ENCODE measurements at regions not wholly inside any gene's neighbourhood (a gene's known extent, or its start where the extent isn't known, plus 50 kb on each side); places are given as distances from the start of the nearest gene placed in this dataset.

DNA sequence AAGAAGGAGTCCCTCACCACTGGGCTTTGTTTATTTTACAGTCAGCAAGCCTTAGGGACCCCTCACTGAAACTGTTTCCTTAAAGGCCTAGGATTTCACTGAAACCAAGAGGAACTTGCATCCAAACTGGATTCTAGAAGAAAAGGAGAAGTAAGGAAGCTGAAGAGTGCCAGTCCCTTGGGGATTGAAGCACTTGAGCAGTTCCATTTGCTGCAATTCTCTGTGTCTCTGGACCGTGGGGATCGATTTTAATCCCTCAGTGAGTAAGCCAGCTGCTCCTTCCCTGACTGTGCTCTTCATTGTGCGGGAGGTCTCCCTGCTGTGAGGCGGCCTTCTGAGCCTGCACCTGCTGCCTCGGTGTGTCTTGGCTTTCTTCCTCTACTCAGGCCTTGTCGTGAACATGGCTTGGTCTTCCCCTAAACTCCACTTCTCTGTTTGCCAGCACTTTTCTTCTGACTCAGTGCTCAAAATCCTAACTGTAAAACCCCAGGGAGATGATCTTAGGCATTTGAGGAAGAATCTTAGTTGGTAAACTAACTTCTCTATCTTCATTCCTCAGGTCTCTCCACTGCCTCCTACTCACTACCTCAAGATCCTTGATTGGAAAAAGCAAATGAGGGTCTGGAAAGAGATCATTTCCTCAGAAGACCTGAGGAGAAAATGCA lies 132.6 kb downstream of the SLC38A6 start:
- H3K27ac Mint-ChIP-seq, result no peak overlapping the region
- DNase-seq (no peak), ATAC-seq (ENCODE audit: low read depth in 2 of 2) (no peak)
- peaks cover 7 to 12% of the 10 kb centered on the region in 2 donors for H3K36me3 Mint-ChIP-seq
- H3K4me1 Mint-ChIP-seq, result no peaks in the 10 kb centered on the region
- H3K27me3 Mint-ChIP-seq, result peaks cover 0 to 22% (median 11%) of the 10 kb centered on the region in 3 donors
- H3K9me3 Mint-ChIP-seq, result peaks cover 14 to 37% (median 22%) of the 10 kb centered on the region in 7 donors
- no peak overlapping the region for H3K4me3 Mint-ChIP-seq

DNA sequence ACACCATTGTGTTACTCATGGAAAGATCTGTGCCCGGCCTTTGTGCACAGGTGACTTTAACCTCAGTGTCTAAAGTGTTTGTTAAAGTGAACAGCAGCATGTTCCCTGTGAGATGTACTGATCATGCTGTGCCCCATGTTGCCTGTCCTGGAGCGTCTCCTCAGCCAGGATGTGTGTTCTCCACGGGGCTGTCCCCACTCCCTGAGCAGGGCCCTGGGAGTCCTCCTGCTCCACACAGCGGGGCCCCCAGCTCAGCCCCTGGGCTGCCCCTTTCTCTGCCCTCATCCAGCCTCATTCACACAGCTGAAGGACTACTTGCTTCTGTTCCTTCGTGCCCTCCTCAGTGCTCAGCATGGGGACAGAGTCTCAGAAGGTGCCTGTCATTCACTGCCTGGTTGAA lies 131.5 kb downstream of the SLC38A6 start:
- peaks cover 7 to 12% of the 10 kb centered on the region in 2 donors for H3K36me3 Mint-ChIP-seq

DNA sequence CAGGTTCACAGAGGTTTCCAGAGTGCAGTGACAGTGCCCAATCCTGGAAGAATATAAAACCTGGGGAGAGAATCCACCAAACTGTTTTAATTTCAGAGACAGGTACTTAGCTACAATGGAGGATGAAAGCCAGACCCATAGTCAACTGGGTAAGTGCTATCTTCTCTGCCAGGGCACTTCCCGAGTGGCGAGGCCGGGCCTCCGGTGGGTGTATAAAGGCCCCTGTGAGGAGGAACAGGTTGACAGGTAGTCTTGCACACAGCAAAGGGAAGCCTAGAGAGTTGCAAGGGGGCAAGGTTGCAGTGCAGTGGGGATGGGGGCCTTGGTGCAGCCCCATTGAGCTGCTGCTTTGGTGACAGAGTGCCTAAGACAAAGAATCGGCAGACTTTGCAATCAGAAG lies 130.7 kb downstream of the SLC38A6 start:
- no peak for DNase-seq
- peaks cover 0 to 22% (median 11%) of the 10 kb centered on the region in 3 donors for H3K27me3 Mint-ChIP-seq
- no peak overlapping the region for H3K27ac Mint-ChIP-seq
- peaks cover 14 to 37% (median 22%) of the 10 kb centered on the region in 7 donors for H3K9me3 Mint-ChIP-seq
- no peaks in the 10 kb centered on the region for H3K4me1 Mint-ChIP-seq
- no peak overlapping the region for H3K4me3 Mint-ChIP-seq
- ATAC-seq (ENCODE audit: low read depth in 2 of 2), result no peak
- H3K36me3 Mint-ChIP-seq, result peaks cover 7 to 12% of the 10 kb centered on the region in 2 donors

More for the DNA sequence above, 131.5 kb downstream of the SLC38A6 start:
- Mint-ChIP-seq H3K4me3 (no peak overlapping the region), H3K4me1 (no peaks in the 10 kb centered on the region), H3K27me3 (peaks cover 0 to 22% (median 11%) of the 10 kb centered on the region in 3 donors), H3K9me3 (peaks cover 14 to 37% (median 22%) of the 10 kb centered on the region in 7 donors), H3K27ac (no peak overlapping the region)
- DNase-seq (no peak), ATAC-seq (ENCODE audit: low read depth in 2 of 2) (no peak)

DNA sequence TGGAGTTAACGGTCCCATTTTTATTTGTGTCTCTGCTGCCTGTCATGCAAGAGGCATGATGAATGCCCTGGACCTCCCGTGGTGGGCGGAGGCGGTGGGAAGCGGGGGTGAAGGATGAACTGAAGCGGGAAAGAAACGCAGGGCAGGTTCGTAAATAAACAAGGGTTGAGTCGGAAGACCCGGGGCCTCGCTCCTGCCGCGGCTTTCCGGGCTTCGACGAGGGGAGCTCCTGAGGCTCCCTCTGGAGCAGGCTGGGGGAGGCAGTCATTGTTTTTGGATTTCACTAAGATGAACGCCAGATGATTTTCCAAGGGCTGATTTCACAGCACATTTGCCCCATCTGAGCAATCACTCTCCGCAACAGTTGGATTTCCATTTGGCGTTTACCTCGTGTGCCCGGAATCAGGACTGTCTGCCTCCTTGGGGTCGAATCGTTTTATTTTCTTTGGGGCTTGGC lies 130.2 kb downstream of the SLC38A6 start:
- H3K4me1 Mint-ChIP-seq, result no peaks in the 10 kb centered on the region
- H3K36me3 Mint-ChIP-seq, result peaks cover 7 to 12% of the 10 kb centered on the region in 2 donors
- no peak overlapping the region for H3K4me3 Mint-ChIP-seq
- H3K27me3 Mint-ChIP-seq, result peaks cover 0 to 22% (median 11%) of the 10 kb centered on the region in 3 donors
- no peak for DNase-seq
- H3K27ac Mint-ChIP-seq, result no peak overlapping the region
- no peak for ATAC-seq (ENCODE audit: low read depth in 2 of 2)
- H3K9me3 Mint-ChIP-seq, result peaks cover 14 to 34% (median 21%) of the 10 kb centered on the region in 7 donors

DNA sequence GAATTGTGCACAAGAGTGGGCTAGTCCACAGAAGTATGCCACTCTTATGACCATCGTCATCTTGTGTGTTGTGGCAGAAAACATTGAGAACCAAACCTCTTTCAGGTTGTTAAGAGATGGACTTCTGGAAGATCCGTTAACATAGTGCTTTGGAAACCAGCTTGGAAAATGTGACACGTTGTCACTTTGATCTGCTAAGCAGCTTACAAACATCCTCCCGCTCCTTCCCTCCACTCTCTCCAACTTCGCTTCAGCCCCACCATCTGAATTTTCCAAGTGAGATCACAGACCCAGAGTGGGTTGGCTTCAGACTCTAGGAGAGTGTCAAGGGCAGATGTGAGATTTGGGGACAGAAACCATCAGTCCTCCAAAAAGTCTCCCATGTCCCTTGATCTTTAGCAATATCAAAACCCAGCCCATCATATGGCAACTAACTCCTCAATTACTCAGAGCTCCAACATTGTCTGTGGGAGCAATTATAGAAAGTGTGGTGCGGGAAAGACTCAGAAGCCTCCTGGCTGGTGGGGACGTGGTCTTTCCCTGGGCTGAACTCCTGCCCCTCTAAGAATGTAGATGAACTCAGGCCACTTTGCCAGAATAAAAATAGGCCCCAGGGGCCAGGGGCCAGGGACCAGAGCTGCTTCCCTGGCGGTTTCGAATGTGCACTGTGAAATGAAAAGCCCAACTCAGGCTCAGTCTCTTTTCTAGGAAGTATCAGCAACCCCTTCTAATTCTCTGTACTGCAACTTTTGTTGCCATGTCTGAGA lies 129.5 kb downstream of the SLC38A6 start:
- H3K9me3 Mint-ChIP-seq, result peaks cover 14 to 28% (median 15%) of the 10 kb centered on the region in 7 donors
- peak overlapping the region in 1 of 8 donors; percentile 26 for H3K4me3 Mint-ChIP-seq
- H3K27me3 Mint-ChIP-seq, result peaks cover 0 to 22% (median 11%) of the 10 kb centered on the region in 3 donors
- peak overlapping the region in 1 of 6 donors; percentile 49 for H3K27ac Mint-ChIP-seq
- H3K36me3 Mint-ChIP-seq, result peaks cover 7 to 12% of the 10 kb centered on the region in 2 donors
- no peaks in the 10 kb centered on the region for H3K4me1 Mint-ChIP-seq
- ATAC-seq (ENCODE audit: low read depth in 2 of 2) (no peak), DNase-seq (no peak)

DNA sequence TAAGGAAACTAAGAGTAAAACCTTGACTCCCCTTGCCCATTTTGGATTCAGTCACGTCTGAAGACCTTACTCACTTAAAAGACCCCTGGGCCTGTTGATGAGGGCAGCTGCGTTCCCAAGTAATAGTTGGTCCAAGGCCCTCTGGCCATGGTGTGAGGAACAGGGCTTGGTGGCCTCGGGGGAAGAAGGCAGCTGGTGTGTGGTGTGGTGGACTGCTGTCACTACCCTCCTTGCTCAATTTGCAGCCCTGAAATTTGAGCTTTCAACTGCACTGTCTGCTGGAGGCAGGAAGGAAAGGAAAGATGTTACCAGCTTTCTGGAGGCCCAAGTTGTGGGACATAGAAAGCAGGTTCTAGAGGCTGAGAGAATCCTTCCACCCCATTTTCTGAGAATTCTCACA lies 128.2 kb downstream of the SLC38A6 start:
- no peak for DNase-seq
- H3K27me3 Mint-ChIP-seq, result peaks cover 0 to 22% (median 11%) of the 10 kb centered on the region in 3 donors
- peaks cover 4 to 16% (median 7%) of the 10 kb centered on the region in 7 donors for H3K9me3 Mint-ChIP-seq
- ATAC-seq (ENCODE audit: low read depth in 2 of 2), result no peak
- H3K4me1 Mint-ChIP-seq, result no peaks in the 10 kb centered on the region
- H3K4me3 Mint-ChIP-seq, result no peak overlapping the region
- H3K27ac Mint-ChIP-seq, result no peak overlapping the region
- peaks cover under 1% of the 10 kb centered on the region in 2 donors for H3K36me3 Mint-ChIP-seq

DNA sequence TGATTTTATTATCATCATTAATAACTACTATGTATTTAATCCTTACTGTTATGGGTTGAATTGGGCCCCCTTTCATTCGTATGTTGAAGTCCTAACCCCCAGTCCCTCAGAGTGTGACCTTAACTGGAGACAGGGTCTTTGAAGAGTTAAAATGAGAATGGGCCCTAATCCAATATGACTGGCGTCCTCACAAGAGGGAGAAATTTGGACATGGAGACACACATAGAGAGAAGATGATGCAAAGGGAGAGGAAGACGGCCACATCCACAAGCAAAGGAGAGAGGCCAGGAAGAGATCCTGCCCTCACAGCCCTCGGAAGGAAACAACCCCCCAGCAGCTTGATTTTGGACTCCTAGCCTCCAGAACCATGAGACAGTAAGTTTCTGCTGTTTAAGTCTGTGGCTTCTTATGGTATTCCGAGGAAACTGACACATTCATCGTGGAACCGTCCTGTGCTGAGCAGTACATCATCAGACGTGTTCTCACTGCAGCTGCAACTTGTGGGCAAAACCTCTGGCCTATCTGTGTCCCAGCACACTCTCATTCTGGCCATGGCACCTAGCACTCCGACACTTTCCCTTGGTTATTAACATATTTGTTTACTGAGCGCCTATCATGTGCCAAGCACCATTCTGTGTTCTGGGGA lies 127.6 kb downstream of the SLC38A6 start:
- H3K4me1 Mint-ChIP-seq, result no peaks in the 10 kb centered on the region
- H3K36me3 Mint-ChIP-seq, result no peaks in the 10 kb centered on the region
- H3K4me3 Mint-ChIP-seq, result no peak overlapping the region
- no peak for DNase-seq
- ATAC-seq (ENCODE audit: low read depth in 2 of 2), result no peak
- H3K9me3 Mint-ChIP-seq, result peaks cover 2 to 10% (median 4%) of the 10 kb centered on the region in 7 donors
- H3K27ac Mint-ChIP-seq, result no peak overlapping the region
- H3K27me3 Mint-ChIP-seq, result peaks cover 0 to 22% (median 11%) of the 10 kb centered on the region in 3 donors

DNA sequence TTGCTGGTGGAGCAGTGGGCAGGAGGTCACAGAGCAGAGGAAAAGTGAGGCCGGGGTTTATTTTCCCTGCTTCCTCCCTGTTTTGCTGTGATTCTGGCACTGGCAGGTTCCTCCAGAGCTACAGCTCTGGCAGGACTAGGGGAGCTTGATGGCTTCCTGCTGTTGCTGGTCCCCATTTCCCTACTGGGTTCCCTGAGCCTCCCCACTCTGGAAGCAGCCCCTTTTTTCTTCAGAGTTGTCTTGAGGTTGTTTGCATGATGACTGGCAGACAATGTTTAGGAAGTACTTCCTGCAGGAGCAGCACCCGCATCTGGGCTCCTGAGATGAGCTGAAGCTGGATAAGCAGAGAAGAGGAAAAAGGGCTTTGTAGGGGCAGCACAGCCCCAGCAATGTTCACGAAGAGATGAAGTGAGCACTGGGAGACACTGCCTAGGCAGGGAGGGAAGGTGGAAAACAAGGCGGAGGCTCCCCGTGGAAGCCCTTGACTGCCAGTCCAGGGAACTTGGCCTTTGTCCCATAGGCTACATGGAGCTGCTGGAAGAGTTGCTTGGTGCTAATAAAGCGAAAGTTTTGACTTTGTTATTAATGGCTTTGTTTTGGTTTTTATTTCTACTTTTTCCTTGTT lies 126.9 kb downstream of the SLC38A6 start:
- ATAC-seq (ENCODE audit: low read depth in 2 of 2), result no peak
- Mint-ChIP-seq H3K4me3 (no peak overlapping the region), H3K36me3 (no peaks in the 10 kb centered on the region), H3K27ac (no peak overlapping the region), H3K9me3 (peaks cover 2 to 5% (median 3%) of the 10 kb centered on the region in 7 donors), H3K27me3 (peaks cover 0 to 21% (median 11%) of the 10 kb centered on the region in 3 donors), H3K4me1 (no peaks in the 10 kb centered on the region)
- no peak for DNase-seq

DNA sequence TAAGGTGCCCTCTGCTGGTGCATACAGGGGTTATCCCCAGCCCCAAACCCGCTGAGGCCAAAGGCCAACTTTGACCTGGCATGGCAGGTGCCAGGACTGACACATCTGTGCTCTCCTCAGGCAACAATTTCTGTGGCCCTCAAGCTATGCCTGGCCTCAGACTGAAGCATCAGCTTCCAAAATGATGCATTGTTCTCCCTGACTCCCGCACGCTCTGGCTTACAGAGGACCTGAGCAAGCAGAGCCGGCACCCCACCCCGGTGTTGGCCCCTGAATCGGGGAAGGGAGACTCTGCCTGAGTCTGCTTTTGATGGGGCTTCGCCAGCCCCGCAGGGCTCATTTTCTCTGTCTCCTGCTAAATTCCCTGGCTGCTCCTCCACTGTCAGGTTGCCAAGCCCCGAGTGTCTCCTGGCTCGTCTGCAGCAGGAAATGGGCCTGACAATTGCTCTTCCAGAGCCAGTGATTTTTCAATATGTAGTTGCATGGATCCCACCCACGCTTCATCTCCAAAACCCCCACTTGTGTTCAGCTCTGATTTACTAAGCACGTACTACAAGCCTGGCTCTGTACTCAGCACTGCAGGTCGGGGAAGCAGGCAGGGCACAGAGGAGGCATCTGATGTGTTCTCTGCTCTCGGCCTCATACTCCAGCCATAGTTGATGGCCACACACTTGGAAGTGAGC lies 126.1 kb downstream of the SLC38A6 start:
- Mint-ChIP-seq H3K36me3 (no peaks in the 10 kb centered on the region), H3K27me3 (peaks cover 0 to 15% (median 11%) of the 10 kb centered on the region in 3 donors), H3K27ac (no peak overlapping the region), H3K4me3 (no peak overlapping the region), H3K9me3 (peaks cover 0 to 5% (median 2%) of the 10 kb centered on the region in 7 donors), H3K4me1 (no peaks in the 10 kb centered on the region)
- DNase-seq (no peak), ATAC-seq (ENCODE audit: low read depth in 2 of 2) (no peak)

DNA sequence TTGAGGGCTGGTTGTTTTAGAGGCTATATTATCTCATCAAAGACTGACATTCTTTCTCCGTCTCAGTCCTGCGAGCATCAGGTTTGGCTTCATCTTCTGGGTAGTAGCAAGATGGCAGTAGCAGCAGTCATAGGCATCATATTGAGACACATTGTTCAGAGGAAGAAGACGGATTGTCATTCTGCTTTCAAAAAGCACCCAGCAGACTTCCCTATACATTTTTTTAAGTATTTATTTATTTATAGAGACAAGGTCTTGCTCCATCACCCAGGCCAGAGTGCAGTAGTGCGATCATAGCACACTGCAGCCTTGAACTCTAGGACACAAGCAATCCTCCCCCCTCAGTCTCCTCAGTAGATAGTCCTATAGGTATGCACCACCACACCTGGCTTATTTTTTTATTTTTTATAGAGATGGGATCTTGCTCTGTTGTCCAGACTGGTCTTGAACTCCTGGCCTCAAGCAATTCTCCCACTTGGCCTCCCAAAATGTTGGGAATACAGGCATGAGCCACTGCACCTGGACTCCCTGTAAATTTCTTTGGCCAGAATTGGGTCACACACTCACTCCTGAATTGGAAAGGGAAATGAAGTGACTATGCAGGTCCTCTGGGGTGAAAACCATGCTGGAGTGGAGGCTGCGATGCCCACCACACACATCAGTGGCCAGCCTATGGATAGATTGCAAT lies 125.4 kb downstream of the SLC38A6 start:
- ATAC-seq (ENCODE audit: low read depth in 2 of 2) (no peak), DNase-seq (no peak)
- no peak overlapping the region for H3K27ac Mint-ChIP-seq
- H3K36me3 Mint-ChIP-seq, result no peaks in the 10 kb centered on the region
- H3K27me3 Mint-ChIP-seq, result peaks cover 0 to 10% (median 7%) of the 10 kb centered on the region in 3 donors
- H3K9me3 Mint-ChIP-seq, result peaks cover 0 to 5% (median under 1%) of the 10 kb centered on the region in 7 donors
- peaks cover 0 to 1% (median 0%) of the 10 kb centered on the region in 3 donors for H3K4me1 Mint-ChIP-seq
- H3K4me3 Mint-ChIP-seq, result no peak overlapping the region

DNA sequence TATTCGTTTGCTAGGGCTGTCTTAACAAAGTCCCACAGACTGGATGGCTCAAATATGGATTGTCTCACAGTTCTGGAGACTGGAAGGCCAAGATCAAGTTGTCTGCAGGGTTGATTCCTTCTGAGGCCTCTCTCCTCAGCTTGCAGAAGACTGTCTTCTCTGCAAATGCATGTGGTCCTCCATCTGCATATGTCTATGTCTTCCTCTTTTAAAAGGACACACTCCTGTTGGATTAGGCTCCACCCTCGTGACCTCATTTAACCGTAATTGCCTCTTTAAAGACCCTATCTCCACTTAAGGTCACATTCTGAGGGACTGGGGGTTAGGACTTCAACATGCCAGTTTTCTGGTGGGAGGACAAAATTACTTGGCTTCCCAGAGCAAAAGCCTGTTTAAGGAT lies 123.3 kb downstream of the SLC38A6 start:
- Mint-ChIP-seq H3K4me3 (no peak overlapping the region), H3K36me3 (peaks cover 0 to 6% of the 10 kb centered on the region in 2 donors), H3K27me3 (no peaks in the 10 kb centered on the region), H3K4me1 (peaks cover 0 to 1% (median 0%) of the 10 kb centered on the region in 3 donors), H3K9me3 (no peaks in the 10 kb centered on the region), H3K27ac (no peak overlapping the region)
- DNase-seq (no peak), ATAC-seq (ENCODE audit: low read depth in 2 of 2) (no peak)
